ENCODE measurements at regions not wholly inside any gene's neighbourhood (a gene's known extent, or its start where the extent isn't known, plus 50 kb on each side); places are given as distances from the start of the nearest gene placed in this dataset.
"Not testable (repeated sequence)": the region's sequence is repeated elsewhere in the genome, so short reads cannot be mapped to it uniquely, and the experiment has no call there.

- DNase-seq (ENCODE audit: low read depth in 2 of 3, low spot score in 2 of 3), result no peak
Measured at GRCh38 chr19:5290336-5291262, 50.0 kb downstream of the PTPRS start.

- no peak for DNase-seq (ENCODE audit: low read depth in 2 of 3, low spot score in 2 of 3)
Measured at GRCh38 chr19:5289060-5289990, 51.3 kb downstream of the PTPRS start.

- no peak for DNase-seq (ENCODE audit: low read depth in 2 of 3, low spot score in 2 of 3)
Measured at GRCh38 chr19:5288347-5288739, 52.3 kb downstream of the PTPRS start.

- no peak for DNase-seq (ENCODE audit: low read depth in 2 of 3, low spot score in 2 of 3)
Measured at GRCh38 chr19:5287066-5287465, 53.5 kb downstream of the PTPRS start.

- no peak for DNase-seq (ENCODE audit: low read depth in 2 of 3, low spot score in 2 of 3)
Measured at GRCh38 chr19:5286465-5287029, 54.1 kb downstream of the PTPRS start.

- DNase-seq (ENCODE audit: low read depth in 2 of 3, low spot score in 2 of 3), result no peak
Measured at GRCh38 chr19:5285955-5286354, 54.7 kb downstream of the PTPRS start.

GRCh38 chr19:5285311-5285710, 55.3 kb downstream of the PTPRS start:
- DNase-seq (ENCODE audit: low read depth in 2 of 3, low spot score in 2 of 3), result no peak

- no peak for DNase-seq (ENCODE audit: low read depth in 2 of 3, low spot score in 2 of 3)
Measured at GRCh38 chr19:5282901-5283300, 57.7 kb downstream of the PTPRS start.

- no peak for DNase-seq (ENCODE audit: low read depth in 2 of 3, low spot score in 2 of 3)
Measured at GRCh38 chr19:5281588-5281987, 59.0 kb downstream of the PTPRS start.

- not testable (repeated sequence) for DNase-seq (ENCODE audit: low read depth in 2 of 3, low spot score in 2 of 3)
Measured at GRCh38 chr19:5275668-5276067, 64.9 kb downstream of the PTPRS start.

- no peak for DNase-seq (ENCODE audit: low read depth in 2 of 3, low spot score in 2 of 3)
Measured at GRCh38 chr19:5273782-5274181, 66.8 kb downstream of the PTPRS start.

- DNase-seq (ENCODE audit: low read depth in 2 of 3, low spot score in 2 of 3), result no peak
Measured at GRCh38 chr19:5271145-5271544, 69.5 kb downstream of the PTPRS start.

GRCh38 chr19:5269926-5270325, 70.7 kb downstream of the PTPRS start:
- DNase-seq (ENCODE audit: low read depth in 2 of 3, low spot score in 2 of 3), result no peak

GRCh38 chr19:5269279-5269678, 71.3 kb downstream of the PTPRS start:
- no peak for DNase-seq (ENCODE audit: low read depth in 2 of 3, low spot score in 2 of 3)

- no peak for DNase-seq (ENCODE audit: low read depth in 2 of 3, low spot score in 2 of 3)
Measured at GRCh38 chr19:5268801-5269200, 71.8 kb downstream of the PTPRS start.

GRCh38 chr19:5265260-5265659, 75.4 kb downstream of the PTPRS start:
- no peak for DNase-seq (ENCODE audit: low read depth in 2 of 3, low spot score in 2 of 3)

- no peak for DNase-seq (ENCODE audit: low read depth in 2 of 3, low spot score in 2 of 3)
Measured at GRCh38 chr19:5264453-5264852, 76.2 kb downstream of the PTPRS start.

GRCh38 chr19:5263615-5264014, 77.0 kb downstream of the PTPRS start:
- DNase-seq (ENCODE audit: low read depth in 2 of 3, low spot score in 2 of 3), result no peak

GRCh38 chr19:5262721-5263120, 77.9 kb downstream of the PTPRS start:
- DNase-seq (ENCODE audit: low read depth in 2 of 3, low spot score in 2 of 3), result no peak

- no peak for DNase-seq (ENCODE audit: low read depth in 2 of 3, low spot score in 2 of 3)
Measured at GRCh38 chr19:5261156-5261890, 79.3 kb downstream of the PTPRS start.

All from activated CD8-positive, alpha-beta memory T cell treated with anti-CD3 and anti-CD28 coated beads for 48 hours (primary cell).